Activated T-helper 1 cell treated with anti-CD3 and anti-CD28 coated beads, Interleukin-12 subunit alpha, Interleukin-12 subunit beta, Interleukin-2, Interleukin-4 antibody, amounts not matched to agents 30 ng/mL and 10 ng/mL and 1 ng/mL, durations not matched to agents 14 hours and 24 hours and 36 hours (primary cell): ENCODE measurements at regions not wholly inside any gene's neighbourhood (a gene's known extent, or its start where the extent isn't known, plus 50 kb on each side); places are given as distances from the start of the nearest gene placed in this dataset.

Experiments used
- DNase-seq: peaks from one replicate; pipeline ENCODE4 v3.0.0; 2021; ENCODE audit warnings: low spot score
- H3K27ac Mint-ChIP-seq: one replicate; pipeline ENCODE4 v1.8.0; 2021; ENCODE audit warnings: mild to moderate bottlenecking, mixed read lengths
- H3K27me3 Mint-ChIP-seq: one replicate; pipeline ENCODE4 v1.8.0; 2022; ENCODE audit warnings: mild to moderate bottlenecking, moderate library complexity, mixed read lengths; ENCODE audit not compliant: insufficient read depth
- H3K36me3 Mint-ChIP-seq: one replicate; pipeline ENCODE4 v1.8.0; 2021; ENCODE audit warnings: low read depth, mixed read lengths
- H3K4me1 Mint-ChIP-seq: one replicate; pipeline ENCODE4 v1.8.0; 2021; ENCODE audit warnings: low read depth, mixed read lengths
- H3K4me3 Mint-ChIP-seq: one replicate; pipeline ENCODE4 v1.8.0; 2021; ENCODE audit warnings: mild to moderate bottlenecking, moderate library complexity, mixed read lengths
- H3K9me3 Mint-ChIP-seq: one replicate; pipeline ENCODE4 v1.8.0; 2021; ENCODE audit warnings: mixed read lengths
- intact Hi-C: fragments of 100-400 bp; cut with micrococcal nuclease; formaldehyde crosslinking; loops from one replicate; pipeline ENCODE4 v1.15.1; 2024

DNA sequence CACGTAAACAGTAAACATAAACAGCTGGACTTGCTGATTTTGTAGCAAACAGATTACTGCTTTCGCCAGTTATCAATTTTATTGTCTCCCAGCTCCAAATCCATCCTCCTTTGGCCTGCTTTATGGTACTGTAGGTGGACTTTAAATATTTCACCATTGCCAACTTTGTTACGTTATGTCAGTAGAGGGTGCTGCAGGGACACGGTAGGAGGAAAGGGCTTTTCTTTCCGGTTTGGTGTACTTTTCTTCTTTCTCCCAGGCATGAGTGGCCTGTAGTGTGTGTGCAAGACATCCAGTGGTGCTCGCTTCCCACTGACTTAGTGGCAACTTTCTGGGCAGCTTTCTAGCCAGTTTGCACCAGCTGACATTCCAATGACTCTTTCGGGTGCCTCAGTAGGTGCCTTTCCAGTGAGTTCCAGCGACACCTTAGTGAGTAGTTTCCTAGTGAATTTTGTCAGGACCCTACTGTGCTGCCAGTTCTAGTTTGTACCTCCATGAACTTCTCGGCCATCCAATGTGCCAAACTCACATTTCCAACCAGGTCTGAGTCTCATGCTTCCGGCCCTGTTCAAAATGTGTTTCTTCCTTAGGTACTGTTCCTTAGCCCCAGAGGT, 267.6 kb upstream of the TENM4 start:
- Mint-ChIP-seq H3K9me3 (no peaks in the 10 kb centered on the region), H3K27me3 (no peaks in the 10 kb centered on the region), H3K4me3 (no peak overlapping the region), H3K4me1 (no peaks in the 10 kb centered on the region), H3K27ac (no peak overlapping the region), H3K36me3 (no peaks in the 10 kb centered on the region)
- intact Hi-C loops = no loop called here
- no peak for DNase-seq

GRCh38 chr11:79705648-79706047, 264.8 kb upstream of the TENM4 start:
- H3K9me3 Mint-ChIP-seq = peaks cover 14% of the 10 kb centered on the region

DNA sequence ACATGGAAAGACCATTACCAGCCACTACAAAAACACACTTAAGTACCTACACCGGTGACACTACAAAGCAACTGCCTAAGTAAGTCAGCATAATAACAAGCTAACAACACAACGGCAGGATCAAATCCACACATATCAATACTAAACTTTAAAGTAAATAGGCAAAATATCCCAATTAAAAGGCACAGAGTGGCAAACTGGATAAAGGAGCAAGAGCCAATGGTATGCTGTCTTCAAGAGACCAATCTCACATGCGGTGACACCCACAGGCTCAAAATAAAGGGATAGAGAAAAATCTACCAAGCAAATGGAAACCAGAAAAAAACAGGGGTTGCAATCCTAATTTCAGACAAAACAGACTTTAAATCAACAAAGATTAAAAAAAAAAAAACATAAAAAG, 261.5 kb upstream of the TENM4 start:
- intact Hi-C loops = no loop called here
- no peaks in the 10 kb centered on the region for H3K36me3 Mint-ChIP-seq

More at GRCh38 chr11:79705648-79706047, 264.8 kb upstream of the TENM4 start:
- intact Hi-C loops = no loop called here
- Mint-ChIP-seq H3K4me1 (no peaks in the 10 kb centered on the region), H3K27ac (no peak overlapping the region), H3K4me3 (no peak overlapping the region), H3K36me3 (no peaks in the 10 kb centered on the region), H3K27me3 (no peaks in the 10 kb centered on the region)
- no peak for DNase-seq

GRCh38 chr11:79699246-79699645, 258.4 kb upstream of the TENM4 start:
- H3K4me1 Mint-ChIP-seq = no peaks in the 10 kb centered on the region
- no peaks in the 10 kb centered on the region for H3K27me3 Mint-ChIP-seq
- intact Hi-C loops = no loop called here
- no peak overlapping the region for H3K4me3 Mint-ChIP-seq
- H3K9me3 Mint-ChIP-seq = peaks cover 14% of the 10 kb centered on the region
- no peaks in the 10 kb centered on the region for H3K36me3 Mint-ChIP-seq
- H3K27ac Mint-ChIP-seq = no peak overlapping the region
- DNase-seq = no peak

More for the DNA sequence above, 261.5 kb upstream of the TENM4 start:
- no peak for DNase-seq
- peaks cover 14% of the 10 kb centered on the region for H3K9me3 Mint-ChIP-seq
- H3K27ac Mint-ChIP-seq = no peak overlapping the region
- H3K4me1 Mint-ChIP-seq = no peaks in the 10 kb centered on the region
- H3K27me3 Mint-ChIP-seq = no peaks in the 10 kb centered on the region
- H3K4me3 Mint-ChIP-seq = no peak overlapping the region

DNA sequence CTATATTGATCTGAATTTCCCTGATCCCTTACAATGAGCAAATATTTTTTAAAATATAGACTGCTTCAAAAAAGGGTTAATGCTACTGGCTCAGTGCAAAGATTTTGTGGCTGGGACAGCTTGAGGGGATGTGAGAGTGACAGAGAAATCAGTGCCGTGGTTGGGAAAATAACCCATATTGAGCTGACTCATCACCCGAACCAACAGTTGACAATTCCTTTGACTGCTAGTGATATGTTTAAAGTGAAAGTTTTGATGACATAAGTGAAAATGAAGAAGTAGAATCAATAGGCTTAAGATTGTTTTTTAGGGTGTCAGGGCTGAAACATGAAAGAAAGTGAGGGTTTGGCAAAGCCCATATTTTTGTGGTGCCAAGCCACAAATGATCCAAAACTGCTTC, 257.1 kb upstream of the TENM4 start:
- intact Hi-C loops = no loop called here
- peaks cover 14% of the 10 kb centered on the region for H3K9me3 Mint-ChIP-seq
- H3K4me3 Mint-ChIP-seq = no peak overlapping the region
- H3K27ac Mint-ChIP-seq = no peak overlapping the region
- H3K4me1 Mint-ChIP-seq = no peaks in the 10 kb centered on the region
- H3K36me3 Mint-ChIP-seq = no peaks in the 10 kb centered on the region
- H3K27me3 Mint-ChIP-seq = no peaks in the 10 kb centered on the region
- no peak for DNase-seq

- intact Hi-C loops = no loop called here
- DNase-seq = no peak
- Mint-ChIP-seq H3K9me3 (no peaks in the 10 kb centered on the region), H3K27ac (no peak overlapping the region), H3K4me1 (no peaks in the 10 kb centered on the region), H3K27me3 (no peaks in the 10 kb centered on the region), H3K36me3 (no peaks in the 10 kb centered on the region), H3K4me3 (no peak overlapping the region)
Measured at GRCh38 chr11:79694368-79694767, 253.5 kb upstream of the TENM4 start.

DNA sequence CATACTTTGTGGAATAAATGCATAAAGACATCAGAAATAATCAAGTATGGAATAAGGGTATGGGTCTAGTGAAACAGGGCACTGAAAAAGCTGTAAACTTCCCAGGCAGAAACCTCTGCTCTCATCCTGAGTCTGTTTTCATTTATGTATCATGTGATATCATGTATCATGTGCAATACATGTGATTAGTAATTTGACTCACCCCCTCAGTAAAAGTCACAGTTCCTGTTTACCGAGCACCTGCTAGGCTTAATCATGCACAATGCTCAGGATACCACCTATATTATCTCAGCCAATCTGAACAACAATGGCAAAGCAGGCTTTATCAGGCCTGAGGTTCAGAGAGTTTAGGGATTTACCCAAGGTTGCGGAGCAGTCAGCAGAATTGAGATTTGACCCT, 250.6 kb upstream of the TENM4 start:
- H3K4me3 Mint-ChIP-seq = no peak overlapping the region
- H3K9me3 Mint-ChIP-seq = no peaks in the 10 kb centered on the region
- H3K27me3 Mint-ChIP-seq = no peaks in the 10 kb centered on the region
- intact Hi-C loops = no loop called here
- H3K36me3 Mint-ChIP-seq = no peaks in the 10 kb centered on the region
- no peak overlapping the region for H3K27ac Mint-ChIP-seq
- no peak for DNase-seq
- no peaks in the 10 kb centered on the region for H3K4me1 Mint-ChIP-seq

DNA sequence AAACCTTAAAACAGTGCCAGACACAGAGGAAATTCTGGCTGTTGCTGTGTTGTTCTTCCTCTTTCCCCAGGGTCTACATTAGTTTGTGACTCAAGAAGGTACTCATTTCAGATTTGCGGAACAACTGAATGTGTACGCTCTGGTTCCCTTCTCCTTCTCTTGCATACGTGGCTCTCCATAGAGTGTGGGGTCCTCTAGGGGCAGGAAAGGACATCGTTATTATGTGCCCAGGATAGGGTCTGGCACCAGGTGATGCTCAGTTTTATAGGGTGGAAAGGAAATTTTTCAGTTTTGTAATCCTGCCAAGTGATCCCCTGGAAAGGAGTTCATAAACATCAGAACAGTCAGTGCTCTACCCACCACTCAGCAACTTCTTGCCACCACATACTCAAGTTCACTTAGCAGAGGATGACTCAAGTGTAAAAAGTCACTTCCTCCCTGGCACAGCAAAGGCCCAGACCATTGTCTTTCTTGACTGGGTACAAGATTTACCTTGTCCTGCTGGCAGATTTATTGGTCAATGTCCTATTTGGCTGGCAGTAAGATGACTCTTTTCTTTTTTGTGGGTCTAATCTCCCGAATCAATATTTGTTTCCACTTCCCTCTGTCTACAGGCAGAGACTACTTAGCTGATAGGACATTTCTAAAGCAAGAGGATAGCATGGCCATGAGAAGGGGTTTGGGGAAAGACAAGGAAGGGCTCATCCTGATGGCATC, 246.0 kb upstream of the TENM4 start:
- Mint-ChIP-seq H3K4me3 (no peak overlapping the region), H3K27ac (no peak overlapping the region), H3K36me3 (no peaks in the 10 kb centered on the region), H3K27me3 (no peaks in the 10 kb centered on the region), H3K4me1 (no peaks in the 10 kb centered on the region), H3K9me3 (no peaks in the 10 kb centered on the region)
- intact Hi-C loops = no loop called here
- no peak for DNase-seq

GRCh38 chr11:79683930-79684329, 243.1 kb upstream of the TENM4 start:
- intact Hi-C loops = no loop called here
- Mint-ChIP-seq H3K4me3 (no peak overlapping the region), H3K36me3 (no peaks in the 10 kb centered on the region), H3K27ac (no peak overlapping the region), H3K4me1 (no peaks in the 10 kb centered on the region), H3K27me3 (no peaks in the 10 kb centered on the region), H3K9me3 (no peaks in the 10 kb centered on the region)
- no peak for DNase-seq

- Mint-ChIP-seq H3K4me1 (no peaks in the 10 kb centered on the region), H3K4me3 (no peak overlapping the region), H3K9me3 (no peaks in the 10 kb centered on the region)
Measured at GRCh38 chr11:79678780-79679452, 238.1 kb upstream of the TENM4 start.

DNA sequence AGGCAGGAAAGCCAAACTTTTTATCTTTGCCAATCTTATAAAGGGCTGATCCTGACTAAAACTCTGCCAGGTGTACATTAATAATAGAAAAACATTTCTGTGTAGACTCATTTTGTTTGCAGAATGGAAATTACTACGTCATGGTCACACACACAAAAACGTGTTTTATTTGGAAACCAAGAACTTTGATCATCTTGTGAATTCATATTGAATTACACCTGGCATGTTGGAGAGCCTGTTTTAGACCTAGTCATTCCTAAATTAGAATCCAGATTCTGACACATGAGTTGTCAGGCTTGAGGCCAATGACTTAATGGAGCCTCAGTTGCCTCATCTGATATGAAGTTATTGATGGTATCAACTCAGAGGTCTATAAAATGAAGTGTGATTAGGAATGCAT, 235.6 kb upstream of the TENM4 start:
- DNase-seq = no peak
- intact Hi-C loops = no loop called here
- H3K36me3 Mint-ChIP-seq = no peaks in the 10 kb centered on the region
- no peaks in the 10 kb centered on the region for H3K9me3 Mint-ChIP-seq
- no peaks in the 10 kb centered on the region for H3K27me3 Mint-ChIP-seq
- no peaks in the 10 kb centered on the region for H3K4me1 Mint-ChIP-seq
- H3K4me3 Mint-ChIP-seq = no peak overlapping the region
- no peak overlapping the region for H3K27ac Mint-ChIP-seq

More at GRCh38 chr11:79678780-79679452, 238.1 kb upstream of the TENM4 start:
- Mint-ChIP-seq H3K36me3 (no peaks in the 10 kb centered on the region), H3K27ac (no peak overlapping the region), H3K27me3 (no peaks in the 10 kb centered on the region)
- intact Hi-C loops = no loop called here
- DNase-seq = no peak

- Mint-ChIP-seq H3K9me3 (no peaks in the 10 kb centered on the region), H3K27ac (no peak overlapping the region), H3K4me1 (no peaks in the 10 kb centered on the region), H3K27me3 (no peaks in the 10 kb centered on the region), H3K36me3 (no peaks in the 10 kb centered on the region), H3K4me3 (no peak overlapping the region)
- intact Hi-C loops = no loop called here
- DNase-seq = no peak
Measured at GRCh38 chr11:79675081-79675480, 234.3 kb upstream of the TENM4 start.

- intact Hi-C loops = no loop called here
Measured at GRCh38 chr11:79672786-79673185, 232.0 kb upstream of the TENM4 start.

More at GRCh38 chr11:79672786-79673185, 232.0 kb upstream of the TENM4 start:
- Mint-ChIP-seq H3K9me3 (no peaks in the 10 kb centered on the region), H3K4me1 (no peaks in the 10 kb centered on the region), H3K27ac (no peak overlapping the region), H3K36me3 (no peaks in the 10 kb centered on the region), H3K27me3 (no peaks in the 10 kb centered on the region), H3K4me3 (no peak overlapping the region)
- no peak for DNase-seq
